ENCODE measurements at regions not wholly inside any gene's neighbourhood (a gene's known extent, or its start where the extent isn't known, plus 50 kb on each side); places are given as distances from the start of the nearest gene placed in this dataset.

- no peaks in the 10 kb centered on the region for H3K9me2 ChIP-seq (replicated peaks; ENCODE audit: low read depth, low read length)
- H4K20me1 ChIP-seq (ENCODE audit: insufficient read depth, low read length, poor library complexity, severe bottlenecking), result no peaks in the 10 kb centered on the region
- H3K9me3 ChIP-seq (ENCODE audit: insufficient read depth, low read depth, low read length), result no peaks in the 10 kb centered on the region; the same call in 1 of the 2 replicates
- no peaks in the 10 kb centered on the region for H3F3A ChIP-seq (ENCODE audit: low read depth)
- H3K4me3 ChIP-seq (ENCODE audit: low read length, poor library complexity, severe bottlenecking), result no peak overlapping the region
- no peak overlapping the region for H3K9ac ChIP-seq (ENCODE audit: low read depth, low read length, poor library complexity, severe bottlenecking)
- H2AFZ ChIP-seq (ENCODE audit: low read length), result no peak overlapping the region
- no peaks in the 10 kb centered on the region for H3K4me1 ChIP-seq (ENCODE audit: insufficient read depth, low read length, poor library complexity, severe bottlenecking)
- no peak overlapping the region for H3K4me2 ChIP-seq (ENCODE audit: low read depth, low read length, poor library complexity, severe bottlenecking)
- H3K36me3 ChIP-seq (ENCODE audit: insufficient read depth, low read length), result no peaks in the 10 kb centered on the region
- no peaks in the 10 kb centered on the region for H3K27me3 ChIP-seq (ENCODE audit: insufficient read depth, low read length, poor library complexity, severe bottlenecking)
- TF ChIP-seq EZH2phosphoT487 (IDR thresholded peaks at IDR 0.05; ENCODE audit: borderline replicate concordance), result no peak
- TF ChIP-seq CTCF (conservative IDR thresholded peaks at IDR 0.05; ENCODE audit: low read length), result no peak
- H3K79me2 ChIP-seq (ENCODE audit: insufficient read depth, low read length), result no peaks in the 10 kb centered on the region
Observed at GRCh38 chr10:125276133-125276532, 115.8 kb upstream of the CTBP2 start.

- H2AFZ ChIP-seq (ENCODE audit: low read length), result no peak overlapping the region
- H3F3A ChIP-seq (ENCODE audit: low read depth), result no peaks in the 10 kb centered on the region
- TF ChIP-seq CTCF (conservative IDR thresholded peaks at IDR 0.05; ENCODE audit: low read length), result no peak
- no peak for TF ChIP-seq EZH2phosphoT487 (IDR thresholded peaks at IDR 0.05; ENCODE audit: borderline replicate concordance)
- H3K9me3 ChIP-seq (ENCODE audit: insufficient read depth, low read depth, low read length), result no peaks in the 10 kb centered on the region; the same call in 1 of the 2 replicates
- H3K4me2 ChIP-seq (ENCODE audit: low read depth, low read length, poor library complexity, severe bottlenecking), result no peak overlapping the region
- no peak overlapping the region for H3K9ac ChIP-seq (ENCODE audit: low read depth, low read length, poor library complexity, severe bottlenecking)
- no peaks in the 10 kb centered on the region for H3K79me2 ChIP-seq (ENCODE audit: insufficient read depth, low read length)
- H4K20me1 ChIP-seq (ENCODE audit: insufficient read depth, low read length, poor library complexity, severe bottlenecking), result no peaks in the 10 kb centered on the region
- no peaks in the 10 kb centered on the region for H3K9me2 ChIP-seq (replicated peaks; ENCODE audit: low read depth, low read length)
- H3K4me3 ChIP-seq (ENCODE audit: low read length, poor library complexity, severe bottlenecking), result no peak overlapping the region
- H3K36me3 ChIP-seq (ENCODE audit: insufficient read depth, low read length), result no peaks in the 10 kb centered on the region
- H3K27me3 ChIP-seq (ENCODE audit: insufficient read depth, low read length, poor library complexity, severe bottlenecking), result no peaks in the 10 kb centered on the region
- H3K4me1 ChIP-seq (ENCODE audit: insufficient read depth, low read length, poor library complexity, severe bottlenecking), result no peaks in the 10 kb centered on the region
Observed at GRCh38 chr10:125274961-125275360, 114.6 kb upstream of the CTBP2 start.

GRCh38 chr10:125273023-125273422 is 112.7 kb upstream of the CTBP2 start:
- Histone ChIP-seq H3K9me3 (ENCODE audit: insufficient read depth, low read depth, low read length) (no peaks in the 10 kb centered on the region; the same call in 1 of the 2 replicates), H3K36me3 (ENCODE audit: insufficient read depth, low read length) (no peaks in the 10 kb centered on the region), H3K4me1 (ENCODE audit: insufficient read depth, low read length, poor library complexity, severe bottlenecking) (no peaks in the 10 kb centered on the region), H3K4me3 (ENCODE audit: low read length, poor library complexity, severe bottlenecking) (no peak overlapping the region), H4K20me1 (ENCODE audit: insufficient read depth, low read length, poor library complexity, severe bottlenecking) (no peaks in the 10 kb centered on the region), H3K27me3 (ENCODE audit: insufficient read depth, low read length, poor library complexity, severe bottlenecking) (no peaks in the 10 kb centered on the region), H3K9me2 (replicated peaks; ENCODE audit: low read depth, low read length) (no peaks in the 10 kb centered on the region), H3K79me2 (ENCODE audit: insufficient read depth, low read length) (no peaks in the 10 kb centered on the region), H3K9ac (ENCODE audit: low read depth, low read length, poor library complexity, severe bottlenecking) (no peak overlapping the region), H3K4me2 (ENCODE audit: low read depth, low read length, poor library complexity, severe bottlenecking) (no peak overlapping the region), H3F3A (ENCODE audit: low read depth) (no peaks in the 10 kb centered on the region), H2AFZ (ENCODE audit: low read length) (no peak overlapping the region)
- TF ChIP-seq CTCF (conservative IDR thresholded peaks at IDR 0.05; ENCODE audit: low read length), result no peak
- no peak for TF ChIP-seq EZH2phosphoT487 (IDR thresholded peaks at IDR 0.05; ENCODE audit: borderline replicate concordance)
